GM18511 (cell line): ENCODE measurements at regions not wholly inside any gene's neighbourhood (a gene's known extent, or its start where the extent isn't known, plus 50 kb on each side); places are given as distances from the start of the nearest gene placed in this dataset.

ENCODE experiments used
- ATAC-seq: cut with Tn5 transposase; IDR thresholded peaks from one replicate; pipeline ENCODE4 v1.9.1; 2021; ENCODE audit warnings: mild to moderate bottlenecking, moderate library complexity; ENCODE audit not compliant: unreplicated experiment

GRCh38 chr7:88515301-88515700 is 208.6 kb upstream of the STEAP4 start:
- ATAC-seq, result no peak

- no peak for ATAC-seq
Measured at GRCh38 chr7:88509341-88509740, 202.6 kb upstream of the STEAP4 start.

GRCh38 chr7:88500131-88500530 is 193.4 kb upstream of the STEAP4 start:
- no peak for ATAC-seq

- no peak for ATAC-seq
Measured at GRCh38 chr7:88495881-88496725, 189.4 kb upstream of the STEAP4 start.

- ATAC-seq, result no peak
Measured at GRCh38 chr7:88492153-88492552, 185.5 kb upstream of the STEAP4 start.

GRCh38 chr7:88490874-88491273 is 184.2 kb upstream of the STEAP4 start:
- ATAC-seq, result no peak

GRCh38 chr7:88490161-88490560 is 183.5 kb upstream of the STEAP4 start:
- no peak for ATAC-seq

GRCh38 chr7:88485821-88486220 is 179.1 kb upstream of the STEAP4 start:
- ATAC-seq, result no peak

- no peak for ATAC-seq
Measured at GRCh38 chr7:88484551-88484950, 177.9 kb upstream of the STEAP4 start.

- ATAC-seq, result no peak
Measured at GRCh38 chr7:88480896-88481295, 174.2 kb upstream of the STEAP4 start.

- no peak for ATAC-seq
Measured at GRCh38 chr7:88480271-88480670, 173.6 kb upstream of the STEAP4 start.

GRCh38 chr7:88477976-88478375 is 171.3 kb upstream of the STEAP4 start:
- no peak for ATAC-seq

GRCh38 chr7:88465600-88465999 is 158.9 kb upstream of the STEAP4 start:
- ATAC-seq, result no peak

- ATAC-seq, result no peak
Measured at GRCh38 chr7:88462799-88463198, 156.1 kb upstream of the STEAP4 start.

- no peak for ATAC-seq
Measured at GRCh38 chr7:88460650-88461049, 154.0 kb upstream of the STEAP4 start.

- ATAC-seq, result no peak
Measured at GRCh38 chr7:88458946-88459345, 152.3 kb upstream of the STEAP4 start.

- ATAC-seq, result no peak
Measured at GRCh38 chr7:88458279-88458678, 151.6 kb upstream of the STEAP4 start.

- ATAC-seq, result no peak
Measured at GRCh38 chr7:88457320-88457719, 150.6 kb upstream of the STEAP4 start.

GRCh38 chr7:88456490-88456889 is 149.8 kb upstream of the STEAP4 start:
- no peak for ATAC-seq

- no peak for ATAC-seq
Measured at GRCh38 chr7:88455696-88456095, 149.0 kb upstream of the STEAP4 start.

GRCh38 chr7:88452646-88453045 is 146.0 kb upstream of the STEAP4 start:
- no peak for ATAC-seq

GRCh38 chr7:88450874-88451273 is 144.2 kb upstream of the STEAP4 start:
- ATAC-seq, result no peak

GRCh38 chr7:88449410-88449809 is 142.7 kb upstream of the STEAP4 start:
- ATAC-seq, result no peak
